GM13977 (cell line): ENCODE measurements at regions not wholly inside any gene's neighbourhood (a gene's known extent, or its start where the extent isn't known, plus 50 kb on each side); places are given as distances from the start of the nearest gene placed in this dataset.

Source experiments
- DNase-seq: peaks from one replicate; pipeline ENCODE4 v3.0.0; 2012; ENCODE audit warnings: low spot score
- CTCF ChIP-seq: IDR thresholded peaks from 2 replicates; pipeline ENCODE4 v1.5.1; 2012; ENCODE audit warnings: mild to moderate bottlenecking, control low read depth; ENCODE audit not compliant: insufficient read depth; ENCODE audit errors: extremely low read depth, missing control alignments
- in situ Hi-C: fragments of 300-500 bp; cut with MboI; formaldehyde crosslinking; loops from one replicate; pipeline ENCODE4 v1.12.0; 2022; ENCODE audit warnings: low sequenced_read_pairs, low pct_unique_long_range_greater_than_20kb, mixed read lengths, inconsistent platforms; ENCODE audit not compliant: unreplicated experiment

GRCh38 chr12:87930033-87930432 is 99.2 kb downstream of the C12orf50 start:
- TF ChIP-seq CTCF: no peak
- in situ Hi-C loops: no loop called here
- no peak for DNase-seq

- in situ Hi-C loops: no loop called here
- TF ChIP-seq CTCF: no peak
- DNase-seq: no peak
Observed at GRCh38 chr12:87929346-87929745, 99.9 kb downstream of the C12orf50 start.

- no peak for TF ChIP-seq CTCF
- in situ Hi-C loops: no loop called here
- no peak for DNase-seq
Observed at GRCh38 chr12:87928031-87928430, 101.2 kb downstream of the C12orf50 start.

- TF ChIP-seq CTCF: no peak
- in situ Hi-C loops: no loop called here
Observed at GRCh38 chr12:87925021-87925420, 104.2 kb downstream of the C12orf50 start.

GRCh38 chr12:87924149-87924548 is 105.1 kb downstream of the C12orf50 start:
- no peak for TF ChIP-seq CTCF
- no peak for DNase-seq
- in situ Hi-C loops: no loop called here

More at GRCh38 chr12:87925021-87925420, 104.2 kb downstream of the C12orf50 start:
- no peak for DNase-seq

GRCh38 chr12:87923361-87923760 is 105.8 kb downstream of the C12orf50 start:
- TF ChIP-seq CTCF: no peak
- no peak for DNase-seq
- in situ Hi-C loops: no loop called here

GRCh38 chr12:87922736-87923135 is 106.5 kb downstream of the C12orf50 start:
- in situ Hi-C loops: no loop called here
- no peak for DNase-seq
- no peak for TF ChIP-seq CTCF
